ENCODE measurements at regions not wholly inside any gene's neighbourhood (a gene's known extent, or its start where the extent isn't known, plus 50 kb on each side); places are given as distances from the start of the nearest gene placed in this dataset.

DNA sequence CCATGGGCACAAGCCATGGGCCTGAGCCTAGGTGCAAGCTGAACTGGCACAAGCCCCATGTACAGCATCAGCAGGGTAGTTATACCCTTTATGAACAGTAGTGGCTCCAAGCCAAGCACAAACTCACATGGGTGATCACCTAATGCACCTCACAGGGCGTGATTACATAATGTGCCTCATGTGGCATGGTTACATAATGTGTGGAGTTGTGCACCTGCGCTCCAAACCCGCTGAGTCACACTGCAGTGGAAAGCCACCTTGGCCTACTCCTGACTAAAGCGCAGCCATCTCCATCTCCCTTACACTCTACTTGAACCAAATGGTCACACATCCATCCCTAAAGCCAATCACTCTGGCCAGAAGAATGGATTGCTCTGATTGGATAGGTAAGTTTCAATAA, 279.7 kb downstream of the MBD2 start:
- TF ChIP-seq, protein P1, sequence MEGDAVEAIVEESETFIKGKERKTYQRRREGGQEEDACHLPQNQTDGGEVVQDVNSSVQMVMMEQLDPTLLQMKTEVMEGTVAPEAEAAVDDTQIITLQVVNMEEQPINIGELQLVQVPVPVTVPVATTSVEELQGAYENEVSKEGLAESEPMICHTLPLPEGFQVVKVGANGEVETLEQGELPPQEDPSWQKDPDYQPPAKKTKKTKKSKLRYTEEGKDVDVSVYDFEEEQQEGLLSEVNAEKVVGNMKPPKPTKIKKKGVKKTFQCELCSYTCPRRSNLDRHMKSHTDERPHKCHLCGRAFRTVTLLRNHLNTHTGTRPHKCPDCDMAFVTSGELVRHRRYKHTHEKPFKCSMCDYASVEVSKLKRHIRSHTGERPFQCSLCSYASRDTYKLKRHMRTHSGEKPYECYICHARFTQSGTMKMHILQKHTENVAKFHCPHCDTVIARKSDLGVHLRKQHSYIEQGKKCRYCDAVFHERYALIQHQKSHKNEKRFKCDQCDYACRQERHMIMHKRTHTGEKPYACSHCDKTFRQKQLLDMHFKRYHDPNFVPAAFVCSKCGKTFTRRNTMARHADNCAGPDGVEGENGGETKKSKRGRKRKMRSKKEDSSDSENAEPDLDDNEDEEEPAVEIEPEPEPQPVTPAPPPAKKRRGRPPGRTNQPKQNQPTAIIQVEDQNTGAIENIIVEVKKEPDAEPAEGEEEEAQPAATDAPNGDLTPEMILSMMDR (IDR thresholded peaks at IDR 0.05; ENCODE audit: low read depth, low read length, missing control alignments) = no peak
- no peak for DNase-seq (ENCODE audit: low read depth)
- no peak overlapping the region for H3K4me3 ChIP-seq (ENCODE audit: low read depth, low read length)

DNA sequence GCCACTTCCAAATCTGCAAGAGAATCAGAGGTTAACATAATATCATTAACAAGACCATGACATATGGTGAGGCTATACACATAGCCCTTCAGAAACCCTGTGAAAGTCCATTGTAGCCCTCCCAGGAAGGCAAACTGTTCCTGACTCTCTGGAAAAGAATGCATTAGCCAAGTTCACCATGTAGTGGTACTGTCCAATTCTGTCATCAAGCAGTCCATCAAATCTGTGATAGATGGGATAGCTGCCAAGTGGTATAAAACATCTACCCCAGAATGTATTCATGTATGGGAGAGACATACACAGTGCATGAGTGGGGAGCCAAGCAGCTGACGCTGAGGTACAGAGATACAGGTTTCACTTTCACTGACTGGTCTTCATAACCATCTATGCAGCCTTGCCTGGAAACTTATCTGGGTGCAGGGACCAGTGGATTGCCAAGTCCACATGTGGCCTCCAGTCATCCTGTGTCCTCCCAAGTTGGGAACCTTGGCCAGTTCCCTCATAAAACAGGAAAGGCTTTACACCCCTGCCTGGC, 281.1 kb downstream of the MBD2 start:
- DNase-seq (ENCODE audit: low read depth) = no peak
- H3K4me3 ChIP-seq (ENCODE audit: low read depth, low read length) = no peak overlapping the region
- TF ChIP-seq, protein P1 (IDR thresholded peaks at IDR 0.05; ENCODE audit: low read depth, low read length, missing control alignments) = no peak

DNA sequence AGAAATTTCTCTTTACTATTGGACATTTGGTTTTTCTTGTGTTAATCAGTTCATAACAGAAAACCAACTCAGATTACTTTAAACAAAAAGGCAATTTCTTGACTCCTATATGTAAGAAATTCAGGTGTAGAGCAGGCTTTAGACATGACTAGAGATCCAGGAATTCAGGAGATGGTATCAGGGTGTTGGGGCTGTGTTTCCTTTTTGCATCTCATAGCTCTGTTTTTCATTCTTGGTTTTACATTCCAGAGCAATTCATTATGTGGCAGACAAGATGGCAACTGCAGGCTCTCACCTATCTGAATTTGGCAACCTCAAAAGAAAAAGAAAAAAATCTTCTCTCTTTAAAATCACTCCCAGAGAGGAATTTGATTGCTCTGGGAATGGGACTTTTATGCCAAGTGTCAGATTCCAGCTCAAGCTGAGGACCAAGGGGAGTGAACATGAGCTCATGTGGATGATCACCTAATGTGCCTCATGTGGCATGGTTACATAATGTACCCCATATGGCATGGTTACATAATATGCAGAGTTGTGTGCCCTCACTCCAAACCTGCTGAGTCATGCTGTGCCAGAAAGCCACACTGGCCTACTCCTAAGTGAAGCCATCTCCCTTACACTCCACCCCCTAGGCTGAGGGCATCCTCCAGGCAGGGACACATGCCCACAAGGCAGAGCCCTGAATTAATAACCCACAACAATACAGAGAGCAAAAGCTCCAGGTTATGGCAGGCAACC, 282.7 kb downstream of the MBD2 start:
- H3K4me3 ChIP-seq (ENCODE audit: low read depth, low read length) = no peak overlapping the region
- no peak for DNase-seq (ENCODE audit: low read depth)
- TF ChIP-seq, protein P1 (IDR thresholded peaks at IDR 0.05; ENCODE audit: low read depth, low read length, missing control alignments) = no peak

DNA sequence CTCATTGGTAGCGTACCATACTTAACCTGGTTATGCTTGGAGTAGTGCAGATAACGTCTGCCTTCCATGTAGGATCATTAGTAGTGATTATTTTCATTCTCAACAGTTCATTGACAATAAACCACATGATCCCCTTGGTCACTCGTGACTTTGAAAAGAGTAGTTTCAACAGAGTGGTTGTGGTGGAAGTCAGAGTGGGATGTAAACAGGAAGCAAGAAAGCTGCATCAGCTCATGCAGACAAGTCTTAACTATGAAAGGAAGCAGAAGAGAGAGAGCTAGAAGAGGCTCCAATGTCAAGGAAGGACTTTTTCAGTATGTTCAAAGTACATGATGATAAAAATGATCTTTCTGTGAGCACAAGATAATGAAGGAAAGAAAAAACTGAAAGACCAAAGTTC, 287.4 kb downstream of the MBD2 start:
- TF ChIP-seq, protein P1 (IDR thresholded peaks at IDR 0.05; ENCODE audit: low read depth, low read length, missing control alignments) = no peak
- H3K4me3 ChIP-seq (ENCODE audit: low read depth, low read length) = no peak overlapping the region
- no peak for DNase-seq (ENCODE audit: low read depth)

DNA sequence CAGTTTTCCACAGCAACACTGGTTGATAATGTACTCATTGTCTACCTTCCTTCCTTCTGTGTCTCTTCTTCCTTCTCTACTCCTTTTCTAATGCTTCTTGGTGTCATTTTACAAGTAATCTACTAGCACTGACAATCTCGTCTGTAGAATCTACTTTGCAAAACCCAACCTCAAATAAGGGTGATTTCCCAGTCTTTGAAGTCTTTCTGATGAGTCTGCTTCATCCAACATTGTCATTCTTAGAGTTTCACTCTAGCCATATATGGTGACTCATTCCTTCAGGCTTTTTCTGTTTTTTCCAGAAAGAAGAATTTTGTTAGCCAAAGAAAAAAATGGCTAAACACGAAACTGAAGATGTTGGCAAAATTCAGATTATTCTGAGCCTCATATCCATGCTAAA, 288.7 kb downstream of the MBD2 start:
- TF ChIP-seq, protein P1 (IDR thresholded peaks at IDR 0.05; ENCODE audit: low read depth, low read length, missing control alignments) = no peak
- DNase-seq (ENCODE audit: low read depth) = no peak
- no peak overlapping the region for H3K4me3 ChIP-seq (ENCODE audit: low read depth, low read length)

DNA sequence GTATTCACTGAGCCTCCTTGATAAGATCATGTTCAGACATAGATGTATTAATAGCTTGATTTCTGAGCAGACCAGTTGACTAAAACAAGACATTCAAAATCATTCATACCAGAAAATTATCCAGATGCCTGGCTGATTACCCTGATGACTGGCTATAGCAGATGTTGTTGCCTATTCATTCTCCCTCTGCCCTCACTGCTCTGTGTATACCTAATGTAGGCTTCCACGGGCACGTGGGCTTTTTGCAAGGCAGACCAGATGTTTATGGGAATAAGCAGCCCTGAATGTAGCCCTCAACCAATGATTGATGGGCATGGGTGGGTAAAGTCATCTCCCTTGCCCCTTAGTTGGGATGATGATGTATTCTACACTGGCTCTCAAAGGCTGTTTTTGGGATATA, 289.1 kb downstream of the MBD2 start:
- no peak overlapping the region for H3K4me3 ChIP-seq (ENCODE audit: low read depth, low read length)
- TF ChIP-seq, protein P1 (IDR thresholded peaks at IDR 0.05; ENCODE audit: low read depth, low read length, missing control alignments) = no peak
- DNase-seq (ENCODE audit: low read depth) = no peak

All from GM12864 (cell line).